ENCODE measurements at regions not wholly inside any gene's neighbourhood (a gene's known extent, or its start where the extent isn't known, plus 50 kb on each side); places are given as distances from the start of the nearest gene placed in this dataset.

- Histone ChIP-seq H3K9me3 (no peaks in the 10 kb centered on the region), H3K4me3 (no peak overlapping the region), H3K4me1 (ENCODE audit: low read depth) (peaks cover 2% of the 10 kb centered on the region), H3K36me3 (ENCODE audit: low read depth) (no peaks in the 10 kb centered on the region)
- TF ChIP-seq CTCF (IDR thresholded peaks at IDR 0.05): no peak
- ATAC-seq (peak; percentile 64), DNase-seq (peak; percentile 47 to 69 (median 62))
- intact Hi-C loops (cut with DNase I, micrococcal nuclease): no loop called here
Measured at GRCh38 chr9:89794918-89795317, 190.1 kb downstream of the GADD45G start.

- intact Hi-C loops (cut with DNase I, micrococcal nuclease): no loop called here
- H3K9me3 ChIP-seq: no peaks in the 10 kb centered on the region
- no peaks in the 10 kb centered on the region for H3K36me3 ChIP-seq (ENCODE audit: low read depth)
- ATAC-seq (no peak), DNase-seq (no peak)
- H3K4me3 ChIP-seq: no peak overlapping the region
- H3K4me1 ChIP-seq (ENCODE audit: low read depth): peaks cover 2% of the 10 kb centered on the region
- no peak for TF ChIP-seq CTCF (IDR thresholded peaks at IDR 0.05)
Measured at GRCh38 chr9:89795538-89796195, 190.9 kb downstream of the GADD45G start.

GRCh38 chr9:89796606-89797005, 191.8 kb downstream of the GADD45G start:
- TF ChIP-seq CTCF (IDR thresholded peaks at IDR 0.05): no peak
- H3K36me3 ChIP-seq (ENCODE audit: low read depth): no peaks in the 10 kb centered on the region
- DNase-seq (no peak), ATAC-seq (no peak)
- intact Hi-C loops (cut with DNase I, micrococcal nuclease): no loop called here
- H3K4me1 ChIP-seq (ENCODE audit: low read depth): peaks cover 2% of the 10 kb centered on the region
- no peak overlapping the region for H3K4me3 ChIP-seq
- H3K9me3 ChIP-seq: no peaks in the 10 kb centered on the region

GRCh38 chr9:89797255-89797654, 192.4 kb downstream of the GADD45G start:
- no peak overlapping the region for H3K4me3 ChIP-seq
- TF ChIP-seq CTCF (IDR thresholded peaks at IDR 0.05): no peak
- no peaks in the 10 kb centered on the region for H3K9me3 ChIP-seq
- ATAC-seq (no peak), DNase-seq (no peak)
- peaks cover 2% of the 10 kb centered on the region for H3K4me1 ChIP-seq (ENCODE audit: low read depth)
- intact Hi-C loops (cut with DNase I, micrococcal nuclease): no loop called here
- H3K36me3 ChIP-seq (ENCODE audit: low read depth): no peaks in the 10 kb centered on the region

- intact Hi-C loops (cut with DNase I, micrococcal nuclease): no loop called here
- peaks cover 2% of the 10 kb centered on the region for H3K4me1 ChIP-seq (ENCODE audit: low read depth)
- no peak for TF ChIP-seq CTCF (IDR thresholded peaks at IDR 0.05)
- ATAC-seq (no peak), DNase-seq (no peak)
- H3K4me3 ChIP-seq: no peak overlapping the region
- H3K9me3 ChIP-seq: no peaks in the 10 kb centered on the region
- H3K36me3 ChIP-seq (ENCODE audit: low read depth): no peaks in the 10 kb centered on the region
Measured at GRCh38 chr9:89797937-89798455, 193.2 kb downstream of the GADD45G start.
